Rectal smooth muscle tissue (tissue), 1 donor: ENCODE measurements at regions not wholly inside any gene's neighbourhood (a gene's known extent, or its start where the extent isn't known, plus 50 kb on each side); places are given as distances from the start of the nearest gene placed in this dataset.
"Not testable (repeated sequence)": the region's sequence is repeated elsewhere in the genome, so short reads cannot be mapped to it uniquely, and the experiment has no call there.

Source experiments
- H3K27ac ChIP-seq: one replicate; pipeline ENCODE4 v1.7.0; 2013; ENCODE audit warnings: low read depth, low read length, inconsistent platforms
- H3K27me3 ChIP-seq: one replicate; pipeline ENCODE4 v1.7.0; 2013; ENCODE audit warnings: low read length; ENCODE audit not compliant: control insufficient read depth, insufficient read depth
- H3K36me3 ChIP-seq: one replicate; pipeline ENCODE4 v1.7.0; 2013; ENCODE audit warnings: low read length; ENCODE audit not compliant: control insufficient read depth, insufficient read depth
- H3K4me1 ChIP-seq: one replicate; pipeline ENCODE4 v1.7.0; 2013; ENCODE audit warnings: low read length; ENCODE audit not compliant: control insufficient read depth, insufficient read depth
- H3K4me3 ChIP-seq: one replicate; pipeline ENCODE4 v1.7.0; 2013; ENCODE audit warnings: low read length
- H3K9ac ChIP-seq: one replicate; pipeline ENCODE4 v1.7.0; 2013; ENCODE audit warnings: low read length

DNA sequence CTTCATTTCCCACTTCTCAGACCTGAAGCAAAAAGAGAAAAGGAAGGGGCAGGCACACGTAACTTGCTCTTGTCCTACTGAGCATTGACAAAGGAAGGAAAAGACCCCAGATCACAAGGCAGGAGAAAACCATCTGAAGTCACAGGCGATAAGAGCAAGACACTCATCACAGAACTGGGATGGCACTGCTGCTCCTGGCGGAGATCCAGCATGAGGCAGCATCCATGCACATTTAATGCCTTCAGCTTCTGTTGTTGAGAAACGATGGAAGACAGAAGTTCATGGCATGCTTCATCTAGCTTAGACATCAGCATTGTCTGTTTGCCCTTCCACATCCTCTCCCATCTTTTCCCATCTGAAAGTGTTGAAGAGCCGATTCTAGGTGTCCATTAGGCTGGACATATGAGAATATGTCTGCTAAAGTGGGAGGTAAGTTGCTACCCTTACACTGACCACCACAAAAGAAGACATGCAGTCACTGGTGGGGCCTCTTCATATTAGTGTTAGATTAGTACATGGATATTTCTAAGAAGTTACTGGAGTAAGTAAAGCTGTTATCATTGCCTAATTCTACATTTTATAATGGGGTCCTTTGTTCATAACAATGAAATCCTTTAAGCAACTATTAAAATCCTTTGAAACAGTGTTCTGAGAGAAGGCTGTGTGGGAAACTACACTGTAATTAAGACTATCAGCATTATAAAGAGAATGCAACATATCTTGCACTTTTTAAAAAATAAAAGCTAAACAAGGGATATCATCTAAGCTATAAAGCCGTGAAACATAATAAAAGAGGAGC lies 618.5 kb downstream of the C6orf118 start:
- Histone ChIP-seq H3K4me1 (no peaks in the 10 kb centered on the region), H3K27me3 (no peaks in the 10 kb centered on the region), H3K36me3 (no peaks in the 10 kb centered on the region), H3K27ac (no peak overlapping the region), H3K4me3 (no peak overlapping the region), H3K9ac (no peak overlapping the region)

DNA sequence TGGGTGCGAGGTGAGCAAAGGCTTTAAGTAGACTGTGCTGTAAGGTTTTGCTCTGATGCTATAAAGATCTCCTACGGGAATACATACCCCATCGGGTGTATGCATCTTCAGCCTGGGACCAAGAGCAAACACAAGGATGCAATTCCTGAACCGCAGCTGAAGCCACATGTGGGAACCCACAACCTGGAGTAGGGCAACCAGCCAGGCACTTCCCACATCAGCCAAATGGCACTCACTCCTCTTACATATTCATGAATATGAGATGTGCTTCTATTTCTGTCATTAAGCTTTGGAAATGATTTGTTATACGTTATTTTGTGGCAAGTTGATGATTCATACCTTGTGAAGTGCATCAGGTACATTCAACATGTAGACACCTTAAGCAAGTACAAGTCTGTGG lies 619.2 kb downstream of the C6orf118 start:
- no peak overlapping the region for H3K27ac ChIP-seq
- no peaks in the 10 kb centered on the region for H3K27me3 ChIP-seq
- no peaks in the 10 kb centered on the region for H3K4me1 ChIP-seq
- H3K9ac ChIP-seq: no peak overlapping the region
- no peak overlapping the region for H3K4me3 ChIP-seq
- no peaks in the 10 kb centered on the region for H3K36me3 ChIP-seq

DNA sequence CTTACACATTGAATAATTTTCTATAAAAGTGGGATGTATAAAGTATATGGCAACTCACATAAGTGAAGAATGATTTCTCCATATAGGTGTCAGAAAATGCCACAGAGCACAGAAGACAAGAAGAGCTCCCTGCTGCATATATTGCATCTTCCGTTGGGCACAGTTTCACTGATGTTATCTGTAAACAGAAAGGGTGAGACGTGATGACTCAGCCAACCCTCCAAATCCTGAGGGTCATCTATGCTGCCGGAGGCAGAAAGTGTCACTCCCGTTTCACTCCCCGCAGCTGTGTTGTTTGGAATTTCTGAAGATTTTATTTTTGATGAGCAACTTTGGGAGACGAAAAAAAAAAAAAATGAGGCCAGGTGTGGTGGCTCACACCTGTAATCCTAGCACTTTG lies 644.1 kb downstream of the C6orf118 start:
- H3K36me3 ChIP-seq: no peaks in the 10 kb centered on the region
- no peaks in the 10 kb centered on the region for H3K4me1 ChIP-seq
- H3K27ac ChIP-seq: no peak overlapping the region
- H3K9ac ChIP-seq: no peak overlapping the region
- no peak overlapping the region for H3K4me3 ChIP-seq
- no peaks in the 10 kb centered on the region for H3K27me3 ChIP-seq

DNA sequence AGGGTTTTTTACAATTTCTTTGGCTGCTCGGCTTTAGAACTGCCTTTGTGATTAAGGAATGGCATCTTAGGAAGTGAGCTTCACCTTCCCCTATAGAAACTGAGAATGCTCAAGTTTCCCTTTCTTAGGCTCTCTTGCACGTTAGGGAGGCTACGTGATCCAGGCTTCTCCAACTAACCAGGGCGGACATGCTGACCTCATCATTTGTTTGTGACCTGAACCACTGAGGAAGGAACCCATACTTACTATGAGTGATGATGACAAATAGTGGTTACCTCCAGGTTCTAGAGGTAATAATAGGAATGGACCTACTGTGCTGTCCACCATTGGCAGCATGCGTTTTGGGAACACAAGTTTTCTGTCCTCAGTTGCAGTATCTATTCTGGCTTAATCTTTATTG lies 645.8 kb downstream of the C6orf118 start:
- Histone ChIP-seq H3K27ac (no peak overlapping the region), H3K36me3 (no peaks in the 10 kb centered on the region), H3K27me3 (no peaks in the 10 kb centered on the region), H3K9ac (no peak overlapping the region), H3K4me1 (no peaks in the 10 kb centered on the region), H3K4me3 (no peak overlapping the region)

DNA sequence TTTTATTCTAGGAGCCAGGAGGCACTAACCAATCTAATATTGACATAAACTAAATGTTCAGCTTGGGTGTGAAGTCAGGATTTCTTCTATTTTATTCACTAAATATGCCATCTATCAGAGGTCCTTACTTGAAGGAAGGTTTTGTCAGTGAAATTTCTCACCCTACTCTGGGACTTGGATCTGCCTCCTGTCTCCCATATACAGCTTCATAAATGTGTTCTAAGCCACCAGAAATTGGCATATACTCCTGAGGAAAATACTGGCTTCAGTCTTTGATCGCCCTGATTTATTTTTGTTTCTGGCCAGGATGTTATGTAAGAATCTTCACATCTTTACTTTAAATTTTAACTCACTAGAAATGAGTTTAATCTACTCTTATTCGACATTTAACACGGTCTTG lies 647.7 kb downstream of the C6orf118 start:
- Histone ChIP-seq H3K27me3 (no peaks in the 10 kb centered on the region), H3K4me3 (no peak overlapping the region), H3K9ac (no peak overlapping the region), H3K27ac (no peak overlapping the region), H3K36me3 (no peaks in the 10 kb centered on the region), H3K4me1 (no peaks in the 10 kb centered on the region)

DNA sequence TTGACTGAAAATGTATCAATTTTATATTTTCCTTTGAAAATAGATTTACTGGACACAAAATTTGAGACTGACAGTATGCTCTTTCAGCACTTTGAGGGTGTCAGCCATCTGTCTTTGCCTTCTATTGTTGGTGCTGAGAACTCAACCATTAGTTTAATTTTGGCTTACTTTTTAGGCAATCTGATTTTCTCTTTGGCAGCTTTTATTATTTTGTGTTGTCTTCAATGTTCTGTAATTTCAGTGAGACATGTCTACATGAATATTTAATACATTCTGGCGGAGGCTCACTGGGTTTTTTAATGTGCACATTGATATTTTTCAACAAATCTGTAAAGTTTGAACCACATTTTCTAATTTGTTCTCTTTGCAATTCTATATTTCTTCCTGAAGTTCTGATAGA lies 648.6 kb downstream of the C6orf118 start:
- H3K4me1 ChIP-seq: no peaks in the 10 kb centered on the region
- H3K9ac ChIP-seq: no peak overlapping the region
- no peak overlapping the region for H3K4me3 ChIP-seq
- no peak overlapping the region for H3K27ac ChIP-seq
- H3K36me3 ChIP-seq: no peaks in the 10 kb centered on the region
- no peaks in the 10 kb centered on the region for H3K27me3 ChIP-seq

DNA sequence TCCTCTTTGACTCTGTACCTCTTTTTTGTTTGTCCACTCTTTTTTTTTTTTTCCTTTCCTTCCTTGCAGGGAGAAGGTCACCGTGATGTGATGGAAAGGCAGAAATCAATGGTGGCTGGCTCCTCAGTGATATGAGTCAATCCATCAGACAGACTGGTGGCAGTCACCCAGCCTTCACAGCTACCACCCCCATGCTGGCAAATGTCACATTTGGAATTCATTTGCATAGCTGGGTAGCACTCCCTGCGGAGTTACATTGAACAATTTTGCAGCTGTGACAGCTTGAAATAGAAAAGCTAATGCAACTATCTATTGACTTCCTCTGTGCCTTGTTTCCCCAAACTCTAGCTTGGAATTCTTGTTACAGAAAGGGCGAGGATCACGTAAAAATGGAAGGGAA lies 668.4 kb downstream of the C6orf118 start:
- Histone ChIP-seq H3K27me3 (no peaks in the 10 kb centered on the region), H3K4me3 (no peak overlapping the region), H3K36me3 (no peaks in the 10 kb centered on the region), H3K4me1 (no peaks in the 10 kb centered on the region), H3K27ac (no peak overlapping the region), H3K9ac (no peak overlapping the region)

DNA sequence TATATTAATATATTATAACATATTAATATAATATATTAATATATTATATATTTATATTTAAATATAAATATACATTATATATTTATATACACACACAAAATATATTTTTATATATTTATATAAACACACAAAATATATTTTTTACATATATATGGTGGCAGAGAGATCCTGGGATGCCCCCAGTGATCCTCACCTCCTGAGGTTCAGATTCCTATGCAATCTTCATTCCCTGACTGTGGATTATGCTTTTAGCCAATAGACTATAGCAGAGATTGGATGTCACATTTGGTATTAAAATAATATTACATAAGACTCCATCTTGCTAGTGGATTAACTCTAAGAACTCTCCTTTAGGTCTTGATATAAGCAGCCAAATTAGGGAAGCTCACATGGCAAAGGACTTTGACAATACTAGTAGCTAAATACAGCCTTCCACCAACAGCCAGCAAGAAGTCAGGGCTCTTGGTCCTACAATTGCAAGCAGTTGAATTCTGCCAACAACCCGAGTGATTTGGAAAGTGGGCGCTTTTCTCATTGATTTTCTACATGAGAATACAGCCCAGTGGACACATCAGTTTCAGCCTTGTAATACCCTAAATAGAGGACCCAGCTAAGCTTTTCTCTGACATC lies 681.0 kb downstream of the C6orf118 start:
- Histone ChIP-seq H3K27me3 (no peaks in the 10 kb centered on the region), H3K4me1 (no peaks in the 10 kb centered on the region), H3K36me3 (no peaks in the 10 kb centered on the region), H3K9ac (no peak overlapping the region), H3K27ac (no peak overlapping the region), H3K4me3 (no peak overlapping the region)

DNA sequence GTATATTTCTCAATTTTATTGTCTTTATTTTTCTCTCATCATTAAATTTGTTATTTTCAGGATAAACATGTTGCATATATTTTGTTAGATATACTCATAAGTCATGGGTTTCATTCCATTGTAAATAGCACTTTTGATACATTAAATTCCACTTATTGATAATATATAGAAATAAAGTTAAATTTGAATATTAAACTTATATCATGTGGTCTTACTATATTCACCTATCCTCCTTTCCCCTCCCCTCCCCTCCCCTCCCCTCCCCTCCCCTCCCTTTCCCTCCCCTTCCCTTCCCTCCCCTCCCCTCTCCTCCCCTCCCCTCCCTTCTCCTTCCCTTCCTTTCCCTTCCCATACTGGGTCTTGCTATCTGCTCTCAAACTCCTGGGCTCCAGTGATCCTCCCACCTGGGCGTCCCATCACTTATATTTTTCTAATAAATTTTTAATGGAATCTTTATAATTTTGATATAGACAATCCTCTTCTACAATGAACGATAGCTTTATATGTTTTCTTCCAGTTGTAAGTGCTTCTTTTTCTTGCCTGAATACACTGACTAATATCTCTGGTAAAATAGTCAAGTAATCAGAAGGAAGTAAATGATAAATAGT lies 692.4 kb downstream of the C6orf118 start:
- Histone ChIP-seq H3K27me3 (no peaks in the 10 kb centered on the region), H3K36me3 (no peaks in the 10 kb centered on the region), H3K4me3 (no peak overlapping the region), H3K27ac (no peak overlapping the region), H3K4me1 (no peaks in the 10 kb centered on the region), H3K9ac (no peak overlapping the region)

DNA sequence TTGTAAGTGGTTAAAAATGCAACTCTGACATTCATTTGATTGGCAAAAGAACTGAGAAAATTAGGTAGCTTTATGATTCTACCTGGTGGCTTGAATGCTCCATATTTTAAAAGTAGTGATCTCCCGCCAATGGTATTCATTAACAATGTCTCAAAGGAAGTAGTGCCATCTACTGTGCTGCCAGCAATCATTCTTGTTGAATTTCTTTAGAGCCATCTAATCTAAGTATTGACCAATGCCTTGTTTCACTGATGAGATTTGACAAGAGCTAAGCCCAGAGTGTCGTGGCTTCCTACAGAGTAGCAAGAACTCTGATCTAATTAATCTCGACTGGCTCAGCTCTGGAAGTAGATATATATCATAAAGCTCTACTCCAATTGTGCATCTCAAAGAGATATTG lies 696.7 kb downstream of the C6orf118 start:
- Histone ChIP-seq H3K9ac (no peak overlapping the region), H3K4me1 (no peaks in the 10 kb centered on the region), H3K4me3 (no peak overlapping the region), H3K27me3 (no peaks in the 10 kb centered on the region), H3K36me3 (no peaks in the 10 kb centered on the region), H3K27ac (no peak overlapping the region)

DNA sequence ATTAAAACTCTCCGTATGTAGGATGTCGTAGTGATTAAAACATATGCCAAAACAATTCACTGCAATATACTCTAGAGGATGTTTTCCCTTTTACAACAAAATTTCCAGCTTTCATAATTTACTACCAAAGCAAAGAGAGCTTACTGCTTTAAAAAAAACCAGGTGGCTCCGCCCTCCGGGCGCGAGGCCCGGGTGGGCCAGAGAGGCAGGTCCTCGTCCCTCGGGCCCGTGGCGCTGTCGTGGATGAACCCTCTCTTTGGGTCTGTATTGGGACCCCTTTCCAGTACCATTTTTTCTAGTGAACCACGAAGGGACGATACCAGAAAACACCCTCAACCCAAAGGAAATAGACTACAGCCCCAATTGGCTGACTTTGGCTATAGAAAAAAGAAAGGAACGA lies 698.5 kb downstream of the C6orf118 start:
- H3K9ac ChIP-seq, H3K27me3 ChIP-seq, H3K27ac ChIP-seq: not testable (repeated sequence)

DNA sequence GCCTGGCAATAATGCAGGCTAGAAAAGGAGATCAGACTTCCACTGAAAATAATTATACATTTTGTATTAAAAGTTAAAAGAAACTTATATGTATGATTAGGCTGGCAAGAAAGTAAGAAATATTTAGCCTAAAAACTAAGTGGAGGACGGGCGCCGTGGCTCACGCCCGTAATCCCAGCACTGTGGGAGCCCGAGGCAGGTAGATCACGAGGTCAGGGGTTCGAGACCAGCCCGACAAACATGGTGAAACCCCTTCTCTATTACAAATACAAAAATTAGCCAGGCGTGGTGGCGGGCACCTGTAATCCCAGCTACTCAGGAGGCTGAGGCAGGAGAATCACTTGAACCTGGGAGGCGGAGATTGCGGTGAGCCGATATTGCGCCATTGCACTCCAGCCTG lies 707.0 kb downstream of the C6orf118 start:
- H3K27me3 ChIP-seq, H3K36me3 ChIP-seq, H3K4me3 ChIP-seq, H3K27ac ChIP-seq, H3K9ac ChIP-seq, H3K4me1 ChIP-seq: not testable (repeated sequence)

More for the DNA sequence above, 698.5 kb downstream of the C6orf118 start:
- not testable (repeated sequence) for H3K4me1 ChIP-seq, H3K4me3 ChIP-seq, H3K36me3 ChIP-seq

DNA sequence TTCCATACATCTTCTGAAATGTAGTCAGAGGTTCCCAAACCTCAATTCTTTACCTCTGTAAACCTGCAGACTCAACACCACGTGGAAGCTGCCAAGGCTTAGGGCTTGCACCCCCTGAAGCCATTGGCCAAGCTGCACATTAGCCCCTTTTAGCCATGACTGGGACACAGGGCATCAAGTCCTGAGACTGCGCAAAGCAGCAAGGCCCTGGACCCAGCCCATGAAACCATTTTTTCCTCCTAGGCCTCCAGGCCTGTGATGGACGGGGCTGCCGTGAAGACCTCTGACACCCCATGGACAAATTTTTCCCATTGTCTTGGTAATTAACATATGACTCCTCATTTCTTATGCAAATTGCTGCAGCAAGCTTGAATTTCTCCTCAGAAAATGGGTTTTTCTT lies 727.8 kb downstream of the C6orf118 start:
- Histone ChIP-seq H3K9ac (no peak overlapping the region), H3K4me3 (no peak overlapping the region)

More for the DNA sequence above, 727.8 kb downstream of the C6orf118 start:
- H3K27ac ChIP-seq: no peak overlapping the region
- no peaks in the 10 kb centered on the region for H3K4me1 ChIP-seq
- no peaks in the 10 kb centered on the region for H3K27me3 ChIP-seq
- no peaks in the 10 kb centered on the region for H3K36me3 ChIP-seq
